Osteocyte (in vitro differentiated cells): ENCODE measurements at regions not wholly inside any gene's neighbourhood (a gene's known extent, or its start where the extent isn't known, plus 50 kb on each side); places are given as distances from the start of the nearest gene placed in this dataset.

Experiments
- DNase-seq: peaks from one replicate; pipeline ENCODE4 v3.0.0; 2021; ENCODE audit warnings: mixed read lengths; ENCODE audit not compliant: unreplicated experiment; ENCODE audit errors: extremely low spot score
- H3K27ac Mint-ChIP-seq: one replicate; pipeline ENCODE4 v1.8.0; 2021; ENCODE audit warnings: mild to moderate bottlenecking, mixed read lengths; ENCODE audit not compliant: unreplicated experiment
- H3K27me3 Mint-ChIP-seq: one replicate; pipeline ENCODE4 v1.8.0; 2021; ENCODE audit warnings: mixed read lengths; ENCODE audit not compliant: unreplicated experiment
- H3K36me3 Mint-ChIP-seq: one replicate; pipeline ENCODE4 v1.8.0; 2021; ENCODE audit warnings: mixed read lengths; ENCODE audit not compliant: unreplicated experiment
- H3K4me1 Mint-ChIP-seq: one replicate; pipeline ENCODE4 v1.8.0; 2021; ENCODE audit warnings: mixed read lengths; ENCODE audit not compliant: unreplicated experiment
- H3K4me3 Mint-ChIP-seq: one replicate; pipeline ENCODE4 v1.8.0; 2021; ENCODE audit warnings: mild to moderate bottlenecking, moderate library complexity, mixed read lengths; ENCODE audit not compliant: unreplicated experiment
- H3K9me3 Mint-ChIP-seq: one replicate; pipeline ENCODE4 v1.8.0; 2021; ENCODE audit warnings: mixed read lengths; ENCODE audit not compliant: unreplicated experiment
- TF ChIP-seq, protein P1 (sequence below): fragments of 200-600 bp; sonication (generic); IDR thresholded peaks from 2 replicates; pipeline ENCODE4 v1.5.0; 2021; ENCODE audit warnings: antibody characterized with exemption, mild to moderate bottlenecking, moderate library complexity

DNA sequence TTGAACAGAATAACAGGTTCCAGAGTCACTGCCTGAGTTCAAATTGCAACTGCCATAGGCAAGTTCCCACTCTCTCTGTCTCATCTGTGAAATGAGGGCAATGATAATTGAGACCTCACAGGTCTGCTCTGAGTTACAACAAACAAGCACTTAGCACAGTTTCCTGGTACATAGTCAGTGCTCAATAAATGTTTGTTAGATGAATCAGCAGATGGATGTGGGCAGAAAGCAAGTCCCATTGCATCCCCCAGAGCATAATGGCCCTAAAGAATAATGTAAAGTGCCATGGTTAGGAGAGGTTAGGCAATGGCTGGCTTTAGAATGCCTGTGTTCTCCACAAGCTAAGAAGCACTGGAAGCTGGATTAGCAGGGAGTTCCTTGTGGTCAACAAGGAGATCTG, 136.5 kb upstream of the LARP1 start:
- no peak overlapping the region for H3K4me3 Mint-ChIP-seq
- TF ChIP-seq, protein P1, sequence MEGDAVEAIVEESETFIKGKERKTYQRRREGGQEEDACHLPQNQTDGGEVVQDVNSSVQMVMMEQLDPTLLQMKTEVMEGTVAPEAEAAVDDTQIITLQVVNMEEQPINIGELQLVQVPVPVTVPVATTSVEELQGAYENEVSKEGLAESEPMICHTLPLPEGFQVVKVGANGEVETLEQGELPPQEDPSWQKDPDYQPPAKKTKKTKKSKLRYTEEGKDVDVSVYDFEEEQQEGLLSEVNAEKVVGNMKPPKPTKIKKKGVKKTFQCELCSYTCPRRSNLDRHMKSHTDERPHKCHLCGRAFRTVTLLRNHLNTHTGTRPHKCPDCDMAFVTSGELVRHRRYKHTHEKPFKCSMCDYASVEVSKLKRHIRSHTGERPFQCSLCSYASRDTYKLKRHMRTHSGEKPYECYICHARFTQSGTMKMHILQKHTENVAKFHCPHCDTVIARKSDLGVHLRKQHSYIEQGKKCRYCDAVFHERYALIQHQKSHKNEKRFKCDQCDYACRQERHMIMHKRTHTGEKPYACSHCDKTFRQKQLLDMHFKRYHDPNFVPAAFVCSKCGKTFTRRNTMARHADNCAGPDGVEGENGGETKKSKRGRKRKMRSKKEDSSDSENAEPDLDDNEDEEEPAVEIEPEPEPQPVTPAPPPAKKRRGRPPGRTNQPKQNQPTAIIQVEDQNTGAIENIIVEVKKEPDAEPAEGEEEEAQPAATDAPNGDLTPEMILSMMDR, result no peak
- H3K27ac Mint-ChIP-seq, result no peak overlapping the region
- no peak for DNase-seq
- H3K4me1 Mint-ChIP-seq, result no peaks in the 10 kb centered on the region
- H3K9me3 Mint-ChIP-seq, result no peaks in the 10 kb centered on the region
- H3K27me3 Mint-ChIP-seq, result peaks cover 56% of the 10 kb centered on the region
- H3K36me3 Mint-ChIP-seq, result no peaks in the 10 kb centered on the region

DNA sequence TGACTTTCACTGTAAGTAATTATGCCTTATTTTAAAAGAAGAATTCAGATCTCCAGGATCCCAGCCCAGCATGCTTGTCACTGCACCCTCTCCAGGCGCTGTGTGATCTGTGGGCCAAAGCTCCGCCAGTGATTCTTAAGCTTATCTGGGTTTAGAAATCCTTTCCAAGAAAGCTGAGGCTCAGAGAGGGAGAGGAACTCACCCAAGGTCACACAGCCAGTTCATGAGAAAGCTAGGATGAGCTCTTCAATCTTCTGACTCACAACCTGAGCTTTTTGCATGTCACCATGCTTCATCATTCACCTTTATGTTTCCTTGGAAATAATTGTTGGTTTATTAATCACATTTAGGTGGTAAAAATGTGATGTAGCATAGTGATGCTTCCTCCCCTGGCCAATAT, 136.6 kb upstream of the HAND1 start:
- Mint-ChIP-seq H3K27me3 (peaks cover 72% of the 10 kb centered on the region), H3K4me3 (no peak overlapping the region), H3K4me1 (peaks cover 14% of the 10 kb centered on the region), H3K36me3 (no peaks in the 10 kb centered on the region), H3K27ac (no peak overlapping the region), H3K9me3 (no peaks in the 10 kb centered on the region)
- DNase-seq, result no peak
- TF ChIP-seq, protein P1, result no peak

DNA sequence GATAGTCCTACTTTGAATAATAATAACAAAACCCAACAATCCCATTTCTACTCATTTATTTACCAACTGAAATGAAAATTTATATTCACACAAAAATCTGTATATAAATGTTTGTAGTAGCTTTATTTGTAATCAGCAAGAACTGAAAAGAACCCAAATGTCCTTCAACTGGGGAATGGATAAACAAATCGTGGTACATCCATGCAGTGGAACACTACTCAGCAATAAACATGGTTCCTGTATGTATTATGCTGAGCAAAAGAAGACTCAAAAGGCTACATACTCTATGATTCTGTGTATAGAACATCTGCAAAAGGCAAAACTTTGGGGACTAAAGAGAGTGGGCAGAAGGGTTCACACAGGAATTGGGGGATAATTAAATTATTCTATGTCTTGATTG, 136.1 kb upstream of the HAND1 start:
- TF ChIP-seq, protein P1, result no peak
- Mint-ChIP-seq H3K36me3 (no peaks in the 10 kb centered on the region), H3K4me1 (peaks cover 14% of the 10 kb centered on the region), H3K9me3 (no peaks in the 10 kb centered on the region), H3K4me3 (no peak overlapping the region), H3K27me3 (peaks cover 73% of the 10 kb centered on the region), H3K27ac (no peak overlapping the region)
- no peak for DNase-seq

DNA sequence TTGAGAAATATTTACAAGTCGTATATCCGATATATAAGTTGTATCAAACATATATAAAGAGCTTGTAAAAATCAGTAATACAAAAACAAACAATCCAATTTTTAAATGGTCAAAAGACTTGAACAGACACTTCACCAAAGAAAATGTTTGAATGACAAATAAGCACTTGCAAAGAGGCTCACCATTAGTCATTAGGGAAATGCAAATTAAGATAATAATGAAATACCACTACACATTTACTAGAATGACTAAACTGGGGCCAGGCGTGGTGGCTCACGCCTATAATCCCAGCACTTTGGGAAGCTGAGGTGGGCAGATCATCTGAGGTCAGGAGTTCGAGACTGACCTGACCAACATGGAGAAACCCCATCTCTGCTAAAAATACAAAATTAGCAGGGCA, 134.6 kb upstream of the HAND1 start:
- DNase-seq, result no peak
- Mint-ChIP-seq H3K27me3 (peaks cover 68% of the 10 kb centered on the region), H3K4me1 (peaks cover 14% of the 10 kb centered on the region), H3K36me3 (no peaks in the 10 kb centered on the region), H3K4me3 (no peak overlapping the region), H3K27ac (no peak overlapping the region), H3K9me3 (no peaks in the 10 kb centered on the region)
- TF ChIP-seq, protein P1, result no peak

DNA sequence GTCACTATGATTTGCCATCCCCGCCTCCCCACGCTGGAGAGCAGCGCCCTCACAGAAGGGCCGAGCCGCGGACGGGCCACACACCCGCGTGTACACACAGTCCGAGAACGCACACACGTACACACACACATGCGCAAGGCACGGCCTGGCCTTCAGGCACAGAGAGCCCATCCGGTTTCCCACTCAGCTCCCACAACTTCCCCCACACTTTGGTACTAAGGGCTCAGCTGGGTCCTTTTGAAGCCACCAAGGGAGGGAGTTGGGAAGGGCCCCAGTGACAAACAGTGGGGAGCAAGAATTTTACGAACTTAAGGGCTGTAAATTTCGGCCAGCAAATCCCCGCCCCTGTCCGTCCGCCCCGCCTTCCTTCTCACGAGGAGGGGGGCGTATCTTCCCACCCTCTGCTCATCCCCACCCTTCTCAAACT, 133.3 kb upstream of the HAND1 start:
- Mint-ChIP-seq H3K4me1 (peaks cover 14% of the 10 kb centered on the region), H3K9me3 (no peaks in the 10 kb centered on the region), H3K4me3 (peak overlapping the region; percentile 70), H3K27me3 (peaks cover 73% of the 10 kb centered on the region), H3K27ac (no peak overlapping the region), H3K36me3 (no peaks in the 10 kb centered on the region)
- TF ChIP-seq, protein P1, result no peak
- no peak for DNase-seq
